Hepatocyte (in vitro differentiated cells): ENCODE measurements at regions not wholly inside any gene's neighbourhood (a gene's known extent, or its start where the extent isn't known, plus 50 kb on each side); places are given as distances from the start of the nearest gene placed in this dataset.

ENCODE experiments used
- DNase-seq: peaks from one replicate; pipeline ENCODE4 v3.0.0-alpha.2; 2016; ENCODE audit warnings: low spot score
- H2AFZ ChIP-seq: fragments of 200-600 bp; sonication (generic); 2 replicates; pipeline ENCODE4 v1.6.0; 2016; ENCODE audit warnings: antibody characterized with exemption, mild to moderate bottlenecking
- H3K27ac ChIP-seq: fragments of 200-600 bp; sonication (generic); 2 replicates; pipeline ENCODE4 v1.5.1; 2016; ENCODE audit warnings: mild to moderate bottlenecking
- H3K27me3 ChIP-seq: fragments of 200-600 bp; sonication (generic); 2 replicates; pipeline ENCODE4 v1.6.1; 2016
- H3K36me3 ChIP-seq: fragments of 200-600 bp; sonication (generic); replicated peaks from 2 replicates; pipeline ENCODE4 v1.5.1; 2016; ENCODE audit warnings: low read depth; ENCODE audit not compliant: insufficient read depth
- H3K4me1 ChIP-seq: fragments of 200-600 bp; sonication (generic); 2 replicates; pipeline ENCODE4 v1.5.1; 2016; ENCODE audit warnings: mild to moderate bottlenecking, moderate library complexity; ENCODE audit not compliant: insufficient read depth
- H3K4me2 ChIP-seq: fragments of 200-600 bp; sonication (generic); 2 replicates; pipeline ENCODE4 v1.6.0; 2016
- H3K4me3 ChIP-seq: fragments of 200-600 bp; sonication (generic); 2 replicates; pipeline ENCODE4 v1.5.1; 2016; ENCODE audit warnings: mild to moderate bottlenecking
- H3K79me2 ChIP-seq: fragments of 200-600 bp; sonication (generic); 2 replicates; pipeline ENCODE4 v1.6.0; 2017; ENCODE audit warnings: mild to moderate bottlenecking
- H3K9me2 ChIP-seq: fragments of 200-600 bp; sonication (generic); replicated peaks from 2 replicates; pipeline ENCODE4 v1.6.0; 2017; ENCODE audit warnings: mild to moderate bottlenecking; ENCODE audit not compliant: insufficient read depth
- H3K9me3 ChIP-seq: fragments of 200-600 bp; sonication (generic); 2 replicates; pipeline ENCODE4 v1.5.1; 2016; ENCODE audit warnings: low read depth, mild to moderate bottlenecking
- H4K20me1 ChIP-seq: fragments of 200-600 bp; sonication (generic); 2 replicates; pipeline ENCODE4 v1.6.0; 2016; ENCODE audit warnings: mild to moderate bottlenecking; ENCODE audit not compliant: insufficient read depth, poor library complexity, severe bottlenecking
- EZH2 ChIP-seq: fragments of 200-600 bp; sonication (generic); IDR thresholded peaks from 2 replicates; pipeline ENCODE4 v1.6.1; 2016; ENCODE audit warnings: antibody characterized with exemption, mild to moderate bottlenecking, borderline replicate concordance
- EZH2phosphoT487 ChIP-seq: fragments of 200-600 bp; sonication (generic); IDR thresholded peaks from one replicate; pipeline ENCODE4 v1.6.1; 2018; ENCODE audit warnings: antibody characterized with exemption, mild to moderate bottlenecking, low read depth, moderate library complexity; ENCODE audit not compliant: unreplicated experiment, severe bottlenecking
- WGBS: methylation state at CpG from one replicate; pipeline ENCODE4 v1.1.6; 2016; ENCODE audit warnings: low lambda C conversion rate; ENCODE audit errors: missing lambda C conversion rate; 5-methylcytosine and 5-hydroxymethylcytosine counted together
- TF ChIP-seq, protein P1 (sequence below): fragments of 200-600 bp; sonication (generic); IDR thresholded peaks from 2 replicates; pipeline ENCODE4 v1.5.1; 2016; ENCODE audit warnings: antibody characterized with exemption, mild to moderate bottlenecking; ENCODE audit not compliant: poor library complexity

DNA sequence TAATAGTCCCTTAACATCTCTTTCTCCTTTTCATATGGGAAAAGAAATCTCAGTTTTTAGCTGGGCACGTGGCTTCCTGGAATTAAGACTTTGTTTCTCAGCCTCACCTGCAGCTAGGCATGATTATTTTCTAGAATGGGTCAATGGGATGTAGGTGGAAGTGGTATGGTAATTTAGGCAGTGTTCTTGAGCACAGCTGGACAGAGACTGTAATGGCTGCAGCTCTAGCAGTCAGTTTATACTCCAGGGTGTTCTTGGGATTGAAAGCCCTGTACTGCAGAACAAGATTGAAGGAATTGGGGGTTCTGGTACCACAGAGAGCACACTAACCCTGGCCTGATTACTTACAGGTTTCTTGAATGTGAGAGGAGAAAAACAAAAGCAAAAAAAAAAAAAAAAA is 455.9 kb upstream of the ZNF608 start:
- TF ChIP-seq, protein P1, sequence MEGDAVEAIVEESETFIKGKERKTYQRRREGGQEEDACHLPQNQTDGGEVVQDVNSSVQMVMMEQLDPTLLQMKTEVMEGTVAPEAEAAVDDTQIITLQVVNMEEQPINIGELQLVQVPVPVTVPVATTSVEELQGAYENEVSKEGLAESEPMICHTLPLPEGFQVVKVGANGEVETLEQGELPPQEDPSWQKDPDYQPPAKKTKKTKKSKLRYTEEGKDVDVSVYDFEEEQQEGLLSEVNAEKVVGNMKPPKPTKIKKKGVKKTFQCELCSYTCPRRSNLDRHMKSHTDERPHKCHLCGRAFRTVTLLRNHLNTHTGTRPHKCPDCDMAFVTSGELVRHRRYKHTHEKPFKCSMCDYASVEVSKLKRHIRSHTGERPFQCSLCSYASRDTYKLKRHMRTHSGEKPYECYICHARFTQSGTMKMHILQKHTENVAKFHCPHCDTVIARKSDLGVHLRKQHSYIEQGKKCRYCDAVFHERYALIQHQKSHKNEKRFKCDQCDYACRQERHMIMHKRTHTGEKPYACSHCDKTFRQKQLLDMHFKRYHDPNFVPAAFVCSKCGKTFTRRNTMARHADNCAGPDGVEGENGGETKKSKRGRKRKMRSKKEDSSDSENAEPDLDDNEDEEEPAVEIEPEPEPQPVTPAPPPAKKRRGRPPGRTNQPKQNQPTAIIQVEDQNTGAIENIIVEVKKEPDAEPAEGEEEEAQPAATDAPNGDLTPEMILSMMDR, result no peak
- no peak for TF ChIP-seq EZH2phosphoT487
- no peak for TF ChIP-seq EZH2
- DNase-seq, result no peak
- no peak overlapping the region for H3K4me3 ChIP-seq
- H3K4me1 ChIP-seq, result peaks cover 11% of the 10 kb centered on the region
- no peaks in the 10 kb centered on the region for H3K9me2 ChIP-seq
- H3K27me3 ChIP-seq, result no peaks in the 10 kb centered on the region
- H3K36me3 ChIP-seq, result no peaks in the 10 kb centered on the region
- no peaks in the 10 kb centered on the region for H4K20me1 ChIP-seq
- no peak overlapping the region for H3K4me2 ChIP-seq
- no peaks in the 10 kb centered on the region for H3K79me2 ChIP-seq
- no peaks in the 10 kb centered on the region for H3K9me3 ChIP-seq
- WGBS, result 94% methylated on average over 1 of the region's 1 CpG
- H2AFZ ChIP-seq, result no peak overlapping the region
- no peak overlapping the region for H3K27ac ChIP-seq

DNA sequence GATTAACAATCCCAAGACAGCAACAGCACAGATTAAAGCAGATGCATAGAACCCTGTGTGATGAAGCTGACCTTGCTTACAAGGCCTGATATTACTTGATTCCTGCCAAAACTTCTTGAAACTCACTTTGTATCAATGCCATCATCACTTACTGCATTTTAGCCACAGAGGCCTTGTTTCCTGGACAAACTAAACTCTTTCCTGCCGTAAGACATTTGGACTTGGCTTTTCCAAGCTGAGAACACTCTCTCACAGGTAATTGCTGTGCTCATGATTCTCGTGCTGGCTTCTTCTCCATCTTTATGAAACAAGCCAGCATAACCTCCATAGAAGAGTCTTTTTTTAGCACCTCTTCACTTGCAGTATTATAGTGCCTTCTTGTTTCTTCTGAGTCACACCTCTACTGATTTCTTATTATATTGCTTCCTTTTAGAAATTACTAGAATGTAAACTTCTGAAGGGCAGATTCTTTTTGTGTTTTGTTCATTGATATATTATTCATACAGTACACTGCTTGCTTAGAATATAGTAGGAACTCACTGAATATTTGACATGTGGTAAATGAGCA is 456.5 kb upstream of the ZNF608 start:
- H3K4me3 ChIP-seq, result no peak overlapping the region
- no peak overlapping the region for H2AFZ ChIP-seq
- no peaks in the 10 kb centered on the region for H4K20me1 ChIP-seq
- DNase-seq, result no peak
- no peak overlapping the region for H3K4me2 ChIP-seq
- no peaks in the 10 kb centered on the region for H3K9me2 ChIP-seq
- no peaks in the 10 kb centered on the region for H3K27me3 ChIP-seq
- TF ChIP-seq EZH2 (no peak), EZH2phosphoT487 (no peak)
- TF ChIP-seq, protein P1, result no peak
- WGBS, result 95% methylated on average over 2 of the region's 2 CpGs
- no peaks in the 10 kb centered on the region for H3K9me3 ChIP-seq
- H3K4me1 ChIP-seq, result peaks cover 8% of the 10 kb centered on the region
- H3K27ac ChIP-seq, result no peak overlapping the region
- no peaks in the 10 kb centered on the region for H3K36me3 ChIP-seq
- H3K79me2 ChIP-seq, result no peaks in the 10 kb centered on the region

DNA sequence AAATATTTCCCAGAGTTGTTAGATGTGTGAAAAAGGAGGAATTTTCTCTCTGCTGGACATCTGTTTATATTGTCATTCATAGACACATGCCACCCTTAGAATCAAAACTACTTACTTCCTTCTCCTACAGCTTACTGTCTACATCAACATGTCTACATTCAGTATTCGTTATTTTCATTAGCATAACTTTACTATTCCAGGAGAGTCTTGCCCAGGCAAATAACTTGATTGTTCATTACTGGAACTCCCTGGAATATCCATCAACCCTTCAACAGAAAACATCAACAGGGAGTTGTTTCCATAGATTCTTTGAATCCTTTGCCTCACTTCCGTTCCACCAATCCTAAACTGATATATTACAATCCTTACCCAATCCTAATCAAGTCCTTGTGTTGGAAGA is 457.5 kb upstream of the ZNF608 start:
- Histone ChIP-seq H3K79me2 (no peaks in the 10 kb centered on the region), H4K20me1 (no peaks in the 10 kb centered on the region), H3K4me1 (peaks cover 4% of the 10 kb centered on the region), H3K9me2 (no peaks in the 10 kb centered on the region), H3K27ac (no peak overlapping the region), H3K4me3 (no peak overlapping the region), H3K9me3 (no peaks in the 10 kb centered on the region), H3K27me3 (no peaks in the 10 kb centered on the region), H3K4me2 (no peak overlapping the region), H2AFZ (no peak overlapping the region), H3K36me3 (no peaks in the 10 kb centered on the region)
- 95% methylated on average over 2 of the region's 2 CpGs for WGBS
- TF ChIP-seq EZH2 (no peak), EZH2phosphoT487 (no peak)
- TF ChIP-seq, protein P1, result no peak
- no peak for DNase-seq

DNA sequence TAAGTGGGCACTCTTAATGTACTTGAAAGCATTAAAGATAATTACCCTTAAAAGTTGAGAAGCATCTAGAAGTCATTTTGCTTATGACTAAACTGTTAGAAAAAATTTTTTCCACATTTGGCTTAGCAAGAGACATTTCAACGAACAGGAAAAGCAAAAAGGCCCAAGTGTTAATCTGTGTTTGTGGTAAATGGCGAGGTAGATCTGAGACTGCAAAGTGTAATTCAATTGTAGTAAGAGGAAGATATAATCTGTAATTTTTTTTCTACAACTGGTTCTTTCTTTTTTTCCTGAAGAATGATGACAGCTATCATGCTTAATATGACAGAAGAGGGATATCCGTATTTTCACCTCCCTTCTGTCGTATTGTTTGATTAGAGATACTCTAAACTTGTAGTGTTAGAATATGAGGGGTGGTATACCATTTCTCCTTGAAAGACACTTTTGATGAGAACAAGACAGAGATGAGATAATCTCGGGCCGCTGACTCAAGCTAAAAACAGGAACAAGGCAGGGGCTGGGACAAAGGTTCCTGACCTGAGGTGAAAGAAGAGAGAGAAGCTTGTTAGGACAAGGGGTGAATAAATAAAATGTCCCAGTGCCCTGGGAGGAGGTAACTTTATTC is 459.3 kb upstream of the ZNF608 start:
- TF ChIP-seq EZH2phosphoT487 (no peak), EZH2 (no peak)
- TF ChIP-seq, protein P1, result no peak
- Histone ChIP-seq H3K4me1 (no peaks in the 10 kb centered on the region), H3K36me3 (no peaks in the 10 kb centered on the region), H3K79me2 (no peaks in the 10 kb centered on the region), H3K27me3 (no peaks in the 10 kb centered on the region), H3K4me3 (no peak overlapping the region), H3K4me2 (no peak overlapping the region), H3K9me3 (no peaks in the 10 kb centered on the region), H3K27ac (no peak overlapping the region), H4K20me1 (no peaks in the 10 kb centered on the region), H2AFZ (no peak overlapping the region), H3K9me2 (no peaks in the 10 kb centered on the region)
- no peak for DNase-seq
- WGBS, result 78% methylated on average over 6 of the region's 6 CpGs
